HCT116 (cell line): ENCODE measurements at regions not wholly inside any gene's neighbourhood (a gene's known extent, or its start where the extent isn't known, plus 50 kb on each side); places are given as distances from the start of the nearest gene placed in this dataset.

ENCODE experiments used
- EGR1 ChIP-seq: IDR thresholded peaks from 2 replicates; pipeline ENCODE4 v1.6.1; 2012; ENCODE audit warnings: low read depth
- POLR2A ChIP-seq: IDR thresholded peaks from 2 replicates; pipeline ENCODE4 v1.7.0; 2011; ENCODE audit warnings: borderline replicate concordance; ENCODE audit not compliant: insufficient read depth, insufficient read length; ENCODE audit errors: extremely low read depth
- POLR2AphosphoS5 ChIP-seq: IDR thresholded peaks from 2 replicates; pipeline ENCODE4 v1.6.1; 2011; ENCODE audit warnings: mild to moderate bottlenecking, low read depth, low read length, moderate library complexity
- ZBTB33 ChIP-seq: IDR thresholded peaks from 2 replicates; pipeline ENCODE4 v1.6.1; 2011; ENCODE audit warnings: mild to moderate bottlenecking, low read length, moderate library complexity; ENCODE audit not compliant: insufficient replicate concordance; ENCODE audit errors: extremely low read depth
- ZFX ChIP-seq: fragments of 450-650 bp; IDR thresholded peaks from 2 replicates; pipeline ENCODE4 v1.6.1; 2017
- ZNF274 ChIP-seq: fragments of 200-500 bp; sonication (Bioruptor generic); IDR thresholded peaks from 2 replicates; pipeline ENCODE4 v1.6.1; 2014; ENCODE audit warnings: mild to moderate bottlenecking, low read depth, low read length, inconsistent platforms
- TF ChIP-seq, protein P1 (sequence below), 3 experiments: fragments of 200-600 bp in 1 of 3; sonication (generic) in 1 of 3; IDR thresholded peaks in 2 of 3; conservative IDR thresholded peaks in 1 of 3; 2 replicates each; pipeline ENCODE4 v1.5.1; 2012 to 2017; ENCODE audit warnings: low read depth in 2 of 3, low read length in 2 of 3, antibody characterized with exemption in 1 of 3, borderline replicate concordance in 1 of 3, control low read depth in 1 of 3, mild to moderate bottlenecking in 1 of 3, mixed read lengths in 1 of 3, mixed run types in 1 of 3, moderate library complexity in 1 of 3; ENCODE audit not compliant: insufficient read depth in 1 of 3
- TF ChIP-seq, protein P2 (sequence below): IDR thresholded peaks from 2 replicates; pipeline ENCODE4 v1.6.1; 2012

GRCh38 chr6:129946439-129947140 lies 71.8 kb upstream of the L3MBTL3 start:
- TF ChIP-seq POLR2AphosphoS5 (no peak), POLR2A (no peak), ZNF274 (no peak), EGR1 (no peak), ZFX (no peak), ZBTB33 (no peak)
- TF ChIP-seq, protein P1, sequence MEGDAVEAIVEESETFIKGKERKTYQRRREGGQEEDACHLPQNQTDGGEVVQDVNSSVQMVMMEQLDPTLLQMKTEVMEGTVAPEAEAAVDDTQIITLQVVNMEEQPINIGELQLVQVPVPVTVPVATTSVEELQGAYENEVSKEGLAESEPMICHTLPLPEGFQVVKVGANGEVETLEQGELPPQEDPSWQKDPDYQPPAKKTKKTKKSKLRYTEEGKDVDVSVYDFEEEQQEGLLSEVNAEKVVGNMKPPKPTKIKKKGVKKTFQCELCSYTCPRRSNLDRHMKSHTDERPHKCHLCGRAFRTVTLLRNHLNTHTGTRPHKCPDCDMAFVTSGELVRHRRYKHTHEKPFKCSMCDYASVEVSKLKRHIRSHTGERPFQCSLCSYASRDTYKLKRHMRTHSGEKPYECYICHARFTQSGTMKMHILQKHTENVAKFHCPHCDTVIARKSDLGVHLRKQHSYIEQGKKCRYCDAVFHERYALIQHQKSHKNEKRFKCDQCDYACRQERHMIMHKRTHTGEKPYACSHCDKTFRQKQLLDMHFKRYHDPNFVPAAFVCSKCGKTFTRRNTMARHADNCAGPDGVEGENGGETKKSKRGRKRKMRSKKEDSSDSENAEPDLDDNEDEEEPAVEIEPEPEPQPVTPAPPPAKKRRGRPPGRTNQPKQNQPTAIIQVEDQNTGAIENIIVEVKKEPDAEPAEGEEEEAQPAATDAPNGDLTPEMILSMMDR (IDR thresholded peaks at IDR 0.05 in 2 of 3, conservative IDR thresholded peaks at IDR 0.05 in 1 of 3; ENCODE audit: borderline replicate concordance in 1 of 3, insufficient read depth in 1 of 3, low read depth in 2 of 3, low read length in 2 of 3), result no peak
- TF ChIP-seq, protein P2, sequence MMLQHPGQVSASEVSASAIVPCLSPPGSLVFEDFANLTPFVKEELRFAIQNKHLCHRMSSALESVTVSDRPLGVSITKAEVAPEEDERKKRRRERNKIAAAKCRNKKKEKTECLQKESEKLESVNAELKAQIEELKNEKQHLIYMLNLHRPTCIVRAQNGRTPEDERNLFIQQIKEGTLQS, result no peak
